ENCODE measurements at regions not wholly inside any gene's neighbourhood (a gene's known extent, or its start where the extent isn't known, plus 50 kb on each side); places are given as distances from the start of the nearest gene placed in this dataset.
"Not testable (repeated sequence)": the region's sequence is repeated elsewhere in the genome, so short reads cannot be mapped to it uniquely, and the experiment has no call there.

- DNase-seq, result no peak
These were observed 88.2 kb upstream of the AUTS2 start for GRCh38 chr7:69510114-69510513.

- no peak for DNase-seq
These were observed 82.6 kb upstream of the AUTS2 start for GRCh38 chr7:69515495-69516212.

- DNase-seq, result no peak
These were observed 81.9 kb upstream of the AUTS2 start for GRCh38 chr7:69516238-69516820.

GRCh38 chr7:69517985-69518704 is 80.1 kb upstream of the AUTS2 start:
- DNase-seq, result no peak

GRCh38 chr7:69518705-69519077 is 79.6 kb upstream of the AUTS2 start:
- no peak for DNase-seq

GRCh38 chr7:69526570-69526969 is 71.7 kb upstream of the AUTS2 start:
- no peak for DNase-seq

- no peak for DNase-seq
These were observed 70.6 kb upstream of the AUTS2 start for GRCh38 chr7:69527706-69528105.

- no peak for DNase-seq
These were observed 67.2 kb upstream of the AUTS2 start for GRCh38 chr7:69531050-69531449.

- no peak for DNase-seq
These were observed 63.7 kb upstream of the AUTS2 start for GRCh38 chr7:69534461-69535041.

- no peak for DNase-seq
These were observed 60.6 kb upstream of the AUTS2 start for GRCh38 chr7:69537691-69538090.

GRCh38 chr7:69539531-69539930 is 58.7 kb upstream of the AUTS2 start:
- no peak for DNase-seq

- no peak for DNase-seq
These were observed 58.0 kb upstream of the AUTS2 start for GRCh38 chr7:69540287-69540686.

- DNase-seq, result not testable (repeated sequence)
These were observed 56.4 kb upstream of the AUTS2 start for GRCh38 chr7:69541779-69542432.

GRCh38 chr7:69545175-69545574 is 53.1 kb upstream of the AUTS2 start:
- DNase-seq, result no peak
